GM12891 (cell line): ENCODE measurements at regions not wholly inside any gene's neighbourhood (a gene's known extent, or its start where the extent isn't known, plus 50 kb on each side); places are given as distances from the start of the nearest gene placed in this dataset.

ENCODE experiments used
- PAX5 ChIP-seq: IDR thresholded peaks from 2 replicates; pipeline ENCODE4 v1.6.1; 2011; ENCODE audit warnings: low read length, moderate library complexity, mild to moderate bottlenecking; ENCODE audit not compliant: insufficient read depth, severe bottlenecking
- POLR2A ChIP-seq: IDR thresholded peaks from 2 replicates; pipeline ENCODE4 v1.6.1; 2011; ENCODE audit warnings: low read depth, low read length, control low read depth
- POU2F2 ChIP-seq: IDR thresholded peaks from 2 replicates; pipeline ENCODE4 v1.6.1; 2011; ENCODE audit warnings: low read depth, mild to moderate bottlenecking, control low read depth, low read length, moderate library complexity
- TAF1 ChIP-seq: IDR thresholded peaks from 2 replicates; pipeline ENCODE4 v1.6.1; 2011; ENCODE audit warnings: low read depth, low read length, control low read depth

DNA sequence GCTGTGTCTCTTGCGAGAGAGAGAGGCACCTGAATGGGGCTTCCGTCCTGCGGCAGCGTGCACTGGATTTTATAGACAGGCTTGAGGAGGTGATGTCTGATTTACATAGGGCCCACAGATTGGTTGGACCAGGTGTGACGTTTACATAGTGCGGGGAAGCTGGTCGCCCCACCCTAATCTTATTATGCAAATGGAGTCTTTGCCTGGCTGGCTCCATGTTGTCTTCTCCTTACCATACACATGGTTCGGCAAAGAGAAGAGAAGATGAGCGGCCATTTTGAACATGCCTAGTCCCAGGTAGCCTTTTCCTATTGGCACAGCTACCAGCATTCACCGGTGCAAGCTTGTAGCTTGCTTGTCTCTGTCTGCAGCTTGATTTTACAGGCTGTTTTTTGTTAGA lies 238.5 kb upstream of the GALNT17 start:
- TF ChIP-seq POLR2A (no peak), TAF1 (no peak), PAX5 (no peak), POU2F2 (no peak)
